Breast epithelium (tissue), 4 donors: ENCODE measurements at regions not wholly inside any gene's neighbourhood (a gene's known extent, or its start where the extent isn't known, plus 50 kb on each side); places are given as distances from the start of the nearest gene placed in this dataset.
"Not testable (repeated sequence)": the region's sequence is repeated elsewhere in the genome, so short reads cannot be mapped to it uniquely, and the experiment has no call there.

Experiments used
- DNase-seq, 2 donors: peaks; one replicate each; pipeline ENCODE4 v3.0.0-alpha.2; 2019; ENCODE audit warnings: low spot score in 2 of 2
- H3K27ac ChIP-seq, 2 donors: fragments of 200-600 bp; sonication (generic) in 1 of 2; one replicate each; pipeline ENCODE4 v1.5.1; 2016 to 2019; ENCODE audit warnings: mild to moderate bottlenecking in 1 of 2
- H3K27me3 ChIP-seq, 2 donors: fragments of 200-600 bp; sonication (generic) in 1 of 2; one replicate each; pipeline versions ENCODE4 v1.5.1 to v1.6.0; 2017 to 2019; ENCODE audit warnings: control low read depth in 1 of 2, mild to moderate bottlenecking in 1 of 2
- H3K36me3 ChIP-seq: fragments of 200-600 bp; one replicate; pipeline ENCODE4 v1.5.1; 2019
- H3K4me1 ChIP-seq, 2 donors: fragments of 200-600 bp; sonication (generic); one replicate each; pipeline ENCODE4 v1.5.1; 2016 to 2019; ENCODE audit warnings: control low read depth in 1 of 2
- H3K4me3 ChIP-seq, 3 donors: fragments of 200-600 bp; sonication (generic); 1 replicate in 2 of 3; 2 replicates in 1 of 3; pipeline ENCODE4 v1.5.1; 2016 to 2019; ENCODE audit warnings: mild to moderate bottlenecking in 3 of 3, moderate library complexity in 2 of 3
- H3K9me3 ChIP-seq, 2 donors: fragments of 200-600 bp; sonication (generic) in 1 of 2; one replicate each; pipeline ENCODE4 v1.5.1; 2016 to 2019; ENCODE audit warnings: control low read depth in 1 of 2
- POLR2A ChIP-seq: fragments of 450-650 bp; IDR thresholded peaks from one replicate; pipeline ENCODE4 v1.6.1; 2016; ENCODE audit warnings: antibody characterized with exemption, mild to moderate bottlenecking, moderate library complexity
- POLR2AphosphoS5 ChIP-seq, 3 donors: sonication (generic); formaldehyde crosslinking; IDR thresholded peaks; one replicate each; pipeline ENCODE4 v1.6.1; 2017; ENCODE audit warnings: antibody characterized with exemption in 3 of 3
- intact Hi-C: fragments of 100-400 bp; cut with DNase I; formaldehyde crosslinking; loops from one replicate; pipeline ENCODE4 v1.15.1; 2023; ENCODE audit warnings: low total_unique reads
- TF ChIP-seq, protein P1 (sequence below), 3 donors: fragments of 450-650 bp; IDR thresholded peaks; one replicate each; pipeline ENCODE4 v1.5.1; 2016 to 2017; ENCODE audit warnings: antibody characterized with exemption in 3 of 3, mild to moderate bottlenecking in 3 of 3, moderate library complexity in 3 of 3

DNA sequence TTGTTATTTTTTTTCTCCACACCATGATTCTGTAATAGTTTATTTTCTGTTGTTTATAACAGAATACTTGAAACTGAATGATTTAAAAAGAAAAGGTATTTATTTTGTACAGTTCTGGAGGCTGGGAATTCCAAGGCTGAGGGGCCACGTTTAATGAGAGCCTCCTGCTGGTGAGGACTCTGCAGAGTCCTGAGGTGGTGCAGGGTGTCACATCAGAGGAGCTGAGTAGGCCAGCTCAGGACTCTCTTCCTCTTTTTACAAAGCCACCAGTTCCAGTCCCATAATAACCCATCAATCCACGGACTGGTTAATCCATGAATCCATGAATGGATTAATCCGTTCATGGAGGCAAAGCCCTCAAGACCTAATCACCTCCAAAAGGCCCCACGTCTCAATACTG, 71.6 kb downstream of the TFAP2A start:
- no peak for TF ChIP-seq POLR2A
- TF ChIP-seq, protein P1, sequence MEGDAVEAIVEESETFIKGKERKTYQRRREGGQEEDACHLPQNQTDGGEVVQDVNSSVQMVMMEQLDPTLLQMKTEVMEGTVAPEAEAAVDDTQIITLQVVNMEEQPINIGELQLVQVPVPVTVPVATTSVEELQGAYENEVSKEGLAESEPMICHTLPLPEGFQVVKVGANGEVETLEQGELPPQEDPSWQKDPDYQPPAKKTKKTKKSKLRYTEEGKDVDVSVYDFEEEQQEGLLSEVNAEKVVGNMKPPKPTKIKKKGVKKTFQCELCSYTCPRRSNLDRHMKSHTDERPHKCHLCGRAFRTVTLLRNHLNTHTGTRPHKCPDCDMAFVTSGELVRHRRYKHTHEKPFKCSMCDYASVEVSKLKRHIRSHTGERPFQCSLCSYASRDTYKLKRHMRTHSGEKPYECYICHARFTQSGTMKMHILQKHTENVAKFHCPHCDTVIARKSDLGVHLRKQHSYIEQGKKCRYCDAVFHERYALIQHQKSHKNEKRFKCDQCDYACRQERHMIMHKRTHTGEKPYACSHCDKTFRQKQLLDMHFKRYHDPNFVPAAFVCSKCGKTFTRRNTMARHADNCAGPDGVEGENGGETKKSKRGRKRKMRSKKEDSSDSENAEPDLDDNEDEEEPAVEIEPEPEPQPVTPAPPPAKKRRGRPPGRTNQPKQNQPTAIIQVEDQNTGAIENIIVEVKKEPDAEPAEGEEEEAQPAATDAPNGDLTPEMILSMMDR (IDR thresholded peaks at IDR 0.05): no peak
- TF ChIP-seq POLR2AphosphoS5 (IDR thresholded peaks at IDR 0.05): no peak
- H3K9me3 ChIP-seq: no peaks in the 10 kb centered on the region
- intact Hi-C loops: no loop called here

DNA sequence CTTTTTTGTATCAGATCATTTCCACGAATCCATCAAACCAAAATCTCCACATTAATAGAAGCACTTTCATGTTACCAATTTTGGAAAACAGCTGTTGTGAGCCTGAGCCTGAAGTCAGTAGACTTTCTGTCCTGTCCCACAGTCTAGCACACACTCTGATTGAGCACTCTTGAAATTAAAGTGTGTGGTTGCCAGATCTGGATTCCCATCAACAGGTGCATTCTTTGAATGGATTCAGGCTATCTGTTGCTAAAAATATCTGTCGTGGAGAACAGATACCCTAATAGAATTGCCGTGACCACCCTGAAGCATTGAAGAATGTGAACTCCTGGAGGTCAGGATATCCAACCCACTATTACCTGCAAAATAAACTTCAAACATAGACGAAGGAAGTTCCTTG, 73.3 kb downstream of the TFAP2A start:
- H3K4me1 ChIP-seq: no peaks in the 10 kb centered on the region
- no peak for DNase-seq
- H3K4me3 ChIP-seq: no peak overlapping the region
- H3K9me3 ChIP-seq: no peaks in the 10 kb centered on the region
- no peaks in the 10 kb centered on the region for H3K36me3 ChIP-seq
- no peaks in the 10 kb centered on the region for H3K27me3 ChIP-seq
- no peak overlapping the region for H3K27ac ChIP-seq
- TF ChIP-seq POLR2AphosphoS5 (IDR thresholded peaks at IDR 0.05) (no peak), POLR2A (no peak)
- TF ChIP-seq, protein P1 (IDR thresholded peaks at IDR 0.05): no peak
- intact Hi-C loops: no loop called here

More for the DNA sequence above, 71.6 kb downstream of the TFAP2A start:
- Histone ChIP-seq H3K27me3 (no peaks in the 10 kb centered on the region), H3K4me3 (no peak overlapping the region), H3K4me1 (no peaks in the 10 kb centered on the region), H3K36me3 (no peaks in the 10 kb centered on the region), H3K27ac (no peak overlapping the region)
- DNase-seq: no peak

DNA sequence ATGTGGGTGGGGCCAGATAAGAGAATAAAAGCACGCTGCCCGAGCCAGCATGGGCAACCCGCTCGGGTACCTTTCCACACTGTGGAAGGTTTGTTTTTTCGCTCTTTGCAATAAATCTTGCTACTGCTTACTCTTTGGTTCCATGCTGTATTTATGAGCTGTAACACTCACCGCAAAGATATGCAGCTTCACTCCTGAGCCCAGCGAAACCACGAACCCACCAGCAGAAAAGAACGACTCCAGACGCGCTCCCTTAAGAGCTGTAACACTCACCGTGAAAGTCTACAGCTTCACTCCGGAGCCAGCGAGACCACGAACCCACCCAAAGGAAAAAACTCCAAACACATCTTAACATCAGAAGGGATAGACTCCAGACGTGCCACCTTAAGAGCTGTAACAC, 76.7 kb downstream of the TFAP2A start:
- H3K4me1 ChIP-seq: no peaks in the 10 kb centered on the region
- no peak for DNase-seq
- H3K27ac ChIP-seq: no peak overlapping the region
- no peaks in the 10 kb centered on the region for H3K9me3 ChIP-seq
- intact Hi-C loops: no loop called here
- TF ChIP-seq POLR2AphosphoS5 (IDR thresholded peaks at IDR 0.05) (no peak), POLR2A (no peak)
- TF ChIP-seq, protein P1 (IDR thresholded peaks at IDR 0.05): no peak
- no peak overlapping the region for H3K4me3 ChIP-seq
- no peaks in the 10 kb centered on the region for H3K27me3 ChIP-seq
- H3K36me3 ChIP-seq: no peaks in the 10 kb centered on the region

- DNase-seq, H3K27me3 ChIP-seq, intact Hi-C loops: not testable (repeated sequence)
These were observed 77.5 kb downstream of the TFAP2A start for GRCh38 chr6:10337376-10337775.

GRCh38 chr6:10332111-10332510, 82.8 kb downstream of the TFAP2A start:
- no peak overlapping the region for H3K4me3 ChIP-seq
- no peaks in the 10 kb centered on the region for H3K4me1 ChIP-seq
- no peaks in the 10 kb centered on the region for H3K36me3 ChIP-seq
- no peaks in the 10 kb centered on the region for H3K9me3 ChIP-seq
- TF ChIP-seq POLR2AphosphoS5 (IDR thresholded peaks at IDR 0.05) (no peak), POLR2A (no peak)
- TF ChIP-seq, protein P1 (IDR thresholded peaks at IDR 0.05): no peak
- intact Hi-C loops: no loop called here
- DNase-seq: no peak
- no peaks in the 10 kb centered on the region for H3K27me3 ChIP-seq
- H3K27ac ChIP-seq: no peak overlapping the region

More at GRCh38 chr6:10337376-10337775, 77.5 kb downstream of the TFAP2A start:
- not testable (repeated sequence) for H3K36me3 ChIP-seq, H3K9me3 ChIP-seq, H3K4me3 ChIP-seq, H3K27ac ChIP-seq, H3K4me1 ChIP-seq

- no peak overlapping the region for H3K27ac ChIP-seq
- H3K9me3 ChIP-seq: no peaks in the 10 kb centered on the region
- no peaks in the 10 kb centered on the region for H3K4me1 ChIP-seq
- no peaks in the 10 kb centered on the region for H3K36me3 ChIP-seq
- H3K4me3 ChIP-seq: no peak overlapping the region
- no peaks in the 10 kb centered on the region for H3K27me3 ChIP-seq
- intact Hi-C loops: no loop called here
- TF ChIP-seq POLR2AphosphoS5 (IDR thresholded peaks at IDR 0.05): no peak
- TF ChIP-seq, protein P1 (IDR thresholded peaks at IDR 0.05): no peak
- TF ChIP-seq POLR2A: no peak
- DNase-seq: no peak
These were observed 83.4 kb downstream of the TFAP2A start for GRCh38 chr6:10331334-10331968.
